ENCODE measurements at regions not wholly inside any gene's neighbourhood (a gene's known extent, or its start where the extent isn't known, plus 50 kb on each side); places are given as distances from the start of the nearest gene placed in this dataset.

DNA sequence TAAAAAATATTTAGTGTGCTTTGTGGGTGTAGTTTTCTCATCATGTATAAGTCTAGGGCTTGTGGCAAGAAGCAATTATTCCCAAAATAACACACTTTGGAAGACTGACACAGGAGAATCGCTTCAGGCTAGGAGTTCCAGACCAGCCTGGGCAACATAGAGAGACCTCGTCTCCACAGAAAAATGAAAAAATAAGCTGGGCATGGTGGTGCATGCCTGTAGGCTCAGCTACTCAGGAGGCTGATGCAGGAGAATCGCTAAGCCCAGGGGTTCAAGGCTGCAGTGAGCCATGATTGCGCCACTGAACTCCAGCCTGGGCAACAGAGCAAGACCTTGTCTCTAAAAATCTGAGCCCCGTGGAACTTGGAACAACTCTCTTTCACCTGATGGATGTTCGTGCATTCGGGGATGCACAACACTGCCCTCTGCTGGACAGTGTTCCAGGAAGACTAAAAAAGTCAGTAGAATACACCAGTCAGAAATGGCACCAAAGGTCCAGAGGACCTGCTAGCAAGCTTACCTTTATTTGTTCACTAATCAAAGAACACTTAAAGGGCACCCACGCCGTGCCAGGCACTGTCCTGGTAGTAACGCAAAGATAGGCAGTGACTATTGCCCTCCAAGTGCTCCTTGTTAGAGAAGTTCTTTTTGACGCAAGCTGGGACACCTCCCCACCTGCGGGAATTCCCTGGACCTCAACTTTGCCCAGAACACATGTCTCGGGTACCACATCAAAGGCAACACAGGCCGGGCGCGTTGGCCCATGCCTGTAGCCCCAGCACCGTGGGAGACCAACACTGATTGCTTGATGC is 81.9 kb upstream of the CALN1 start:
- ATAC-seq (peak; percentile 75 to 90 (median 84)), DNase-seq (peak in 2 of 3 donors; percentile 53 to 68)
- Histone ChIP-seq H3K27ac (no peak overlapping the region), H3K4me3 (no peak overlapping the region), H3K4me1 (no peaks in the 10 kb centered on the region), H3K27me3 (no peaks in the 10 kb centered on the region), H3K9me3 (peaks cover 0 to 9% (median 0%) of the 10 kb centered on the region in 4 donors), H3K36me3 (no peaks in the 10 kb centered on the region)
- intact Hi-C loops (cut with DNase I) = no loop called here
- 31% methylated on average over 16 of the region's 17 CpGs for WGBS (ENCODE audit: insufficient coverage, low coverage, low lambda C conversion rate, missing lambda C conversion rate)
- TF ChIP-seq POLR2A (IDR thresholded peaks at IDR 0.05) = no peak
- TF ChIP-seq, protein P1, sequence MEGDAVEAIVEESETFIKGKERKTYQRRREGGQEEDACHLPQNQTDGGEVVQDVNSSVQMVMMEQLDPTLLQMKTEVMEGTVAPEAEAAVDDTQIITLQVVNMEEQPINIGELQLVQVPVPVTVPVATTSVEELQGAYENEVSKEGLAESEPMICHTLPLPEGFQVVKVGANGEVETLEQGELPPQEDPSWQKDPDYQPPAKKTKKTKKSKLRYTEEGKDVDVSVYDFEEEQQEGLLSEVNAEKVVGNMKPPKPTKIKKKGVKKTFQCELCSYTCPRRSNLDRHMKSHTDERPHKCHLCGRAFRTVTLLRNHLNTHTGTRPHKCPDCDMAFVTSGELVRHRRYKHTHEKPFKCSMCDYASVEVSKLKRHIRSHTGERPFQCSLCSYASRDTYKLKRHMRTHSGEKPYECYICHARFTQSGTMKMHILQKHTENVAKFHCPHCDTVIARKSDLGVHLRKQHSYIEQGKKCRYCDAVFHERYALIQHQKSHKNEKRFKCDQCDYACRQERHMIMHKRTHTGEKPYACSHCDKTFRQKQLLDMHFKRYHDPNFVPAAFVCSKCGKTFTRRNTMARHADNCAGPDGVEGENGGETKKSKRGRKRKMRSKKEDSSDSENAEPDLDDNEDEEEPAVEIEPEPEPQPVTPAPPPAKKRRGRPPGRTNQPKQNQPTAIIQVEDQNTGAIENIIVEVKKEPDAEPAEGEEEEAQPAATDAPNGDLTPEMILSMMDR (IDR thresholded peaks at IDR 0.05) = peak; percentile 48 to 79 (median 74)

DNA sequence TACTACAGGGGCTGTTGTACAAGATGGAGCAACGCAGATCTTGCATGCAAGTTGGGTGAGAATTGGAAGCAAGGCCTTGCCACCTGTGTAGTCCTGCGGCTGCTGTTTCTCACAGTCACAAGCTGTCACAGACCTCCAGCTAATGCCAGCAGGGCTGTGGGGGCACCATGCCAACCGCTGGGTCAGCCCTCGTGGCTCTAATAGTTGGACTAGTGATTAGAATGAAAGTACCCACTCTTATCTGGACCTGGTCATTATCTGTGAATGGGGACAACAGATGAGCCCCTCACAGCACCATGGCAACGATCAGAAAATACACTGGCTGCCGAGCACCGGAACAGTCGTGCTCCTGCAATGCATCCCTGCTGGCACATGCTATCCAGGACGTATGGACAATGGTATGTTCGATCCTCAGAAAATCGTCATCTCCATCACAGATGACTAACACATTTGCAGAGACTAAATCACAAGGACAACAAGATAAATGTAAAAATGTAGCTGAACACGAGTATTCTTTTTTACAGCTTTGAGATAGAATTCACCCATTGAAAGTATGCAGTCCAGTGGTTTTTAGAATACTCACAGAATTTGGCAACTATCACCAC is 80.4 kb upstream of the CALN1 start:
- TF ChIP-seq, protein P1 (IDR thresholded peaks at IDR 0.05) = no peak
- no peak for TF ChIP-seq POLR2A (IDR thresholded peaks at IDR 0.05)
- ATAC-seq = no peak
- 65% methylated on average over 9 of the region's 12 CpGs for WGBS (ENCODE audit: insufficient coverage, low coverage, low lambda C conversion rate, missing lambda C conversion rate)
- Histone ChIP-seq H3K4me3 (no peak overlapping the region), H3K36me3 (no peaks in the 10 kb centered on the region), H3K27me3 (no peaks in the 10 kb centered on the region), H3K4me1 (no peaks in the 10 kb centered on the region), H3K9me3 (no peaks in the 10 kb centered on the region), H3K27ac (no peak overlapping the region)
- intact Hi-C loops (cut with DNase I) = no loop called here
- DNase-seq = no peak

DNA sequence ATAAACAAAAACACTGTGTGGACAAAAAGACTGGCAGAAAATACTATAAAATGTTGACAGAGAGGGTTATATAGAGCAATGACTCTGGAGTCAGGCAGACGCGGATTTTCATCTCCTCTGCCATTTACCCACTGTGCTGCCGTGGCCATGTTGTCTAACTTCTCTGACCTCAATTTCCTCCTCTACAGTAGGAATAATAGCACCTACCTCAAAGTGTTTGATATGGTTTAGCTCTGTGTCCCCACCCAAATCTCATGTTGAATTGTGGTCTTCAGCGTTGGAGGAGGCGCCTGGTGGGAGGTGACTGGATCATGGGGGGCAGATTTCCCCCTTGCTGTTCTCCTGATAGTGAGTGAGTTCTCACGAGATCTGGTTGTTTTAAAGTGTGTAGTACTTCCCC is 78.2 kb upstream of the CALN1 start:
- no peak for TF ChIP-seq POLR2A (IDR thresholded peaks at IDR 0.05)
- TF ChIP-seq, protein P1 (IDR thresholded peaks at IDR 0.05) = no peak
- WGBS (ENCODE audit: insufficient coverage, low coverage, low lambda C conversion rate, missing lambda C conversion rate) = 77% methylated on average over 6 of the region's 6 CpGs
- intact Hi-C loops (cut with DNase I) = no loop called here

DNA sequence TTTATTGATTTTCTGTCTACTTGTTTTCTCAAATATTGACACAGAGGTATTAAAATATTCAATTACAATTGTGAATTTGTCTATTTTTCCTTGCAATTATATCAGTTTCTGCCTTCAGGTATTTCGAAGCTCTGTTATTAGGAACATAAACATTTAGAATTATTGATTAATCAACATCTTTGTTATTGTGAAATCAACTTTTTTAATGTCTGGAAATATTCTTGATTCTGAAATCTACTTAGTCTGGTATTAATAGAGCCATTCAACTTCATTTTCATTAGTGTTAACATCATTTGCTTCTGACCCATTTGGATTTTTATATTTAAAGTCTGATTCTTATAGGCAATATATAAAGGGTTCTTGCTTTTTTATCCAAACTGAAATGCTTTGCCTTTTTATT is 69.8 kb upstream of the CALN1 start:
- Histone ChIP-seq H3K36me3 (no peaks in the 10 kb centered on the region), H3K4me3 (no peak overlapping the region), H3K9me3 (no peaks in the 10 kb centered on the region), H3K27ac (no peak overlapping the region), H3K27me3 (no peaks in the 10 kb centered on the region), H3K4me1 (no peaks in the 10 kb centered on the region)
- TF ChIP-seq, protein P1 (IDR thresholded peaks at IDR 0.05) = no peak
- no peak for TF ChIP-seq POLR2A (IDR thresholded peaks at IDR 0.05)
- WGBS (ENCODE audit: insufficient coverage, low coverage, low lambda C conversion rate, missing lambda C conversion rate) = 65% methylated on average over 1 of the region's 1 CpG
- intact Hi-C loops (cut with DNase I) = no loop called here
- ATAC-seq = no peak
- DNase-seq = no peak

More for the DNA sequence above, 78.2 kb upstream of the CALN1 start:
- ATAC-seq = no peak
- H3K36me3 ChIP-seq = no peaks in the 10 kb centered on the region
- no peak for DNase-seq
- H3K9me3 ChIP-seq = no peaks in the 10 kb centered on the region
- no peaks in the 10 kb centered on the region for H3K27me3 ChIP-seq
- H3K4me3 ChIP-seq = no peak overlapping the region
- no peak overlapping the region for H3K27ac ChIP-seq
- no peaks in the 10 kb centered on the region for H3K4me1 ChIP-seq

Measured in right lobe of liver (tissue), 6 donors.